Fibroblast of skin of left quadriceps (primary cell): ENCODE measurements at regions not wholly inside any gene's neighbourhood (a gene's known extent, or its start where the extent isn't known, plus 50 kb on each side); places are given as distances from the start of the nearest gene placed in this dataset.

Experiments used
- DNase-seq, 2 experiments: peaks; one replicate each; pipeline ENCODE4 v3.0.0-alpha.2; 2013; ENCODE audit warnings: low read depth in 2 of 2

DNA sequence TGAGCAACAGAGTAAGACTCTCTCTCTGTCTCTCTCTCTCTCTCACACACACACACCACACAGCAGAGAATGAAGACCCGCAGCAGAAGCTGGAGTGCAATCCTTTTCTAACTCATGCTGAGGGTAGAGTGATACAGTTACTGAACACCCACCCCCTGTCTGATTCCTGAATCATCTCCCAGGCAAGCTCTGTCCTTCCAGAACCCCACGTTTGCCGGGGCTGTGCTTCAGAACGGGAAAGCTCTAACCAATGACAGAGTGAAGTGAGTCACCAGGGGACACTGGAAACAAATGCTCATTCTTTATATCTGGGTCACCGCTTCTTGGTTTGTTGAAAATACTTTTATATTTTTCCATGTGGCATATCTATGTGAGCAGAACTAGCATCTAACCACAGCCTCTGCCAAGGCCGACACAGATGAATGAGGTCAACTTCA lies 553.7 kb upstream of the AMELY start:
- peak; percentile 94 for DNase-seq

- DNase-seq: no peak
These were observed 553.2 kb upstream of the AMELY start for GRCh38 chrY:7464742-7465141.

GRCh38 chrY:7463711-7464110 lies 552.2 kb upstream of the AMELY start:
- DNase-seq: no peak

DNA sequence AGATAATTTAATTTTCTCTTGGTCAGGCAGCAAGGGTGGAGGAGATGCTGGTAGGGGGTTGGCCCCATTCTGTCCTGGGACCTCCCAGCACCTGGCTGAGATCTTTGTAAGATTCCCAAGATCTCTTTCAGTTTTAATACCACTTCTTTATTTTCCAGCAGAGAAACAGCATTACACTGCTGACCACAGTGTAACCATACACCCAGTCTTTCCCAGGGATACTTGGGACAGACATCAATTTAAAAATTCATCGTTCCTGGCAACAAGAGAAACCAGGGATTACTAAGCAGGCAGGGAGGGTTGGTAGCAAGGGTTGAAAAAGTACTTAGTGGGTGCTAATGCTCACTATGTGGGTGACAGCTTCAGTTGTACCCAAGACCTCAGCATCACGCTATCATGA lies 551.6 kb upstream of the AMELY start:
- no peak for DNase-seq

DNA sequence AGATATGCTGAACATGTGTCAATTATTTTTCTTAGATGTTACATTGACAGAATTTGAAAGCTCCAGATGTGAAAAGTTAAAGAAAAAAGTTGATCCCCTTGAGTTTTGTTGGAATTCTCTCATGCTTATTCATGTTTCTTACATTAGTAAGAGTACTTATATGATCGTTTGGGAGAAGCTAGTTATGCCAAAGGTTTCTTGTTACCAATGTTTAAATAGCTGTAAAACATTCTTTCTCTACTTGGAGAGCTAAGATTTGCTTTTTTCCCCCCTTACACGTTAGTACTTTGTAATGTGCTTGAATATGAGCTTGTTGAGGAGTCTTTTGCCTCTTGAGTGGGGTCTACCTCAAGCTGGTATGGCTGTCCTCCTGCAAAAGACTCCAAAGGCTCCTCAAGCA lies 551.1 kb upstream of the AMELY start:
- DNase-seq: peak in 1 of 2 experiments; percentile 76

DNA sequence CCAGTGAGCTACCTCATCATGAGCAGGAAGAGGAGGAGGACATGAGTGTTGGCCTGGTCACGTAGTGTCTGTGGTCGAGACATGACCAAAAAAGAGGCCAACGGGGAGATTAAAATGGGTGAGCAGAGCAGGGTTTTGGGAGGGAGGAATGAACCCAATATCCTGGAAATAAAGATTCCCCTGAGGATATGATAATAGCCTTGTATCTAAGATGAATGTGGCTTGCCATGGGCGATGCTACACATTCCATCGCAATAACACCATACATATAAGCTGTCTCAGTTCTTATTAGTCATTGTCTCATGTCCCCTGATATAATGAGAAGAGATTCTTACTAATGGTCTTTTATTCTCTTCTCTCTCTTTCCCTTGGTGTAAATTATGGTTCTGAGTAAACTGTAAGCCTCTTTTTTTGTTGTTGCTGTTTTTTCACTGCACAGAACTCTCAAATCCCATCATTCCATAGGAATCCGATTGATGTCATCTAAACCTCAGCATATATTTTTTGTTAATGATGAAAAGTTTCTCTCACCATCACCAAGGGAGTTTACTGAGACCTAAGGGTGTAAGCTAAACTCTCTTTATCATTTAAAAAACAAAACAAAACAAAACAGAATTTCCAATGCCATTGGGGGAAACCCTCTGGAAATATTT lies 550.4 kb upstream of the AMELY start:
- peak; percentile 88 to 90 for DNase-seq

DNA sequence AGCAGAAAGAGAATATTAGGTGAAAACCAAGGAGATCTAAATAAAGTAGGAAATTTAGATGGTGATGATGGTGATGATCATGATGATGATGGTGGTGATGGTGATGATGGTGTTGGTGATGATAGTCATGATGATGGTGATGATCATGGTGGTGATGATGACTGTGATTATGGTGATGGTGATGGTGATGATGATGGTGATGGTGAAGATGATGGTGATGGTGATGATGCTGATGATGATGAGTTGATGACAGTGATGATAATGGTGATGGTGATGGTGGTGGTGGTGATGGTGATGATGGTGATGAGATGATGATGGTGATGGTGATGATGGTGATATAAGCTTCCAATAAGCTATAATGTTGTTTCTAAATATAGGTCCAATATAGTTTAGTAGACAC lies 548.2 kb upstream of the AMELY start:
- no peak for DNase-seq

GRCh38 chrY:7458301-7459078 lies 546.9 kb upstream of the AMELY start:
- DNase-seq: no peak

- DNase-seq: peak in 1 of 2 experiments; percentile 52
These were observed 545.9 kb upstream of the AMELY start for GRCh38 chrY:7457286-7458015.

DNA sequence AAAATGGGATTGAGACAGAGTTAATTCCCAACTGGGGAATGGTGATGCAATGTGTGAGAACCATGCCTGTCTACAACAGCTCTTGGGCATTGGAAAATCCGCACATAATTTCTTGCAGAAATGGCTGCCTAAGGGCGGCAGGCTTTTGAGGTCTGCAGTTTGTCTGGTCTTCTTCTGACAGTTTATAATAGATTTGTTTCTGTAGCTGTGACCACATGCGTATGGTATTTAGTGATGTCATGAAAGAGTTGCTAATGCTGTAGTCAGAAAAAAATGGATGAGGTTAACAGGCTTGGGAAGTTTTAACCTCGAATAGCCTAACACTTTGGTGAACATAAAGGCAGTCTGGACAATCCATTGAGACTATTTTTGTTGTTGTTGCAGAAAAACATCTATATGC lies 544.1 kb upstream of the AMELY start:
- peak; percentile 66 to 68 for DNase-seq

- no peak for DNase-seq
These were observed 541.8 kb upstream of the AMELY start for GRCh38 chrY:7453336-7453735.

DNA sequence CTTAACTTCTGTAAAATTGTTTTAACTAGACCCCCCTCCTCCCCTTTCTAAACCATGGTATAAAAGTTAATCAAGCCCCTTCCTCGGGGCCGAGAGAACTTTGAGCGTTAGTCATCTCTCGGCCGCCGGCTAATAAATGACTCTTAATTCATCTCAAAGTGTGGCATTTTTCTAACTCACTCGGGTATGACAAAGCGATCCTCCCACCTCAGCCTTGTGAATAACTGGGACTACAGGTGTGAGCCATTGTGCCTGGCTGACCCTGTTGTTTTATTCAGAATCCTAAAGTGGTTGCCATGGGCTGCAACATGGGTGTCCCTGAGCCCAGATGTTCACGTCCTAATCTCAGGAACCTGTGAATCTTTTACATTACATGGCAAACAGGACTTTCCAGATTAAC lies 540.7 kb upstream of the AMELY start:
- DNase-seq: no peak

- DNase-seq: no peak
These were observed 538.3 kb upstream of the AMELY start for GRCh38 chrY:7449860-7450259.

DNA sequence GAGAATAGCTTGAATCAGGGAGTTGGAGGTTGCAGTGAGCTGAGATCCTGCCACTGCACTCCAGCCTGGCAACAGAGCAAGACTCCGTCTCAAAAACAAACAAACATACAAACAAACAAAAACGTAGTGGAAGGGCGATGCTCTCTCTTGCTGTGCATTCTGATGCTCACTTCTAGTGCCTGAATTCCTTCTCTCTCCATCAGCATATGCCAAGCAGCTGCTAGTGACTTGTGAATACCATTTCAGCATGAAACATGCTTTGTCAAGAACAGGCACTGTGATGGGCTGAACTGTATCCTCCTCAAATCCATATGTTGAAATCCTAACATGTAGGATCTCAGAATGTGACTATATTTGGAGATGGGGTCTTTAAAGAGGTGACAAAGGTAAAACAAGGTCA lies 537.1 kb upstream of the AMELY start:
- no peak for DNase-seq

- DNase-seq: peak; percentile 56 to 59
These were observed 536.4 kb upstream of the AMELY start for GRCh38 chrY:7447881-7448516.

GRCh38 chrY:7444141-7444540 lies 532.6 kb upstream of the AMELY start:
- no peak for DNase-seq

- DNase-seq: no peak
These were observed 529.4 kb upstream of the AMELY start for GRCh38 chrY:7440796-7441530.

GRCh38 chrY:7437086-7437485 lies 525.5 kb upstream of the AMELY start:
- DNase-seq: no peak

DNA sequence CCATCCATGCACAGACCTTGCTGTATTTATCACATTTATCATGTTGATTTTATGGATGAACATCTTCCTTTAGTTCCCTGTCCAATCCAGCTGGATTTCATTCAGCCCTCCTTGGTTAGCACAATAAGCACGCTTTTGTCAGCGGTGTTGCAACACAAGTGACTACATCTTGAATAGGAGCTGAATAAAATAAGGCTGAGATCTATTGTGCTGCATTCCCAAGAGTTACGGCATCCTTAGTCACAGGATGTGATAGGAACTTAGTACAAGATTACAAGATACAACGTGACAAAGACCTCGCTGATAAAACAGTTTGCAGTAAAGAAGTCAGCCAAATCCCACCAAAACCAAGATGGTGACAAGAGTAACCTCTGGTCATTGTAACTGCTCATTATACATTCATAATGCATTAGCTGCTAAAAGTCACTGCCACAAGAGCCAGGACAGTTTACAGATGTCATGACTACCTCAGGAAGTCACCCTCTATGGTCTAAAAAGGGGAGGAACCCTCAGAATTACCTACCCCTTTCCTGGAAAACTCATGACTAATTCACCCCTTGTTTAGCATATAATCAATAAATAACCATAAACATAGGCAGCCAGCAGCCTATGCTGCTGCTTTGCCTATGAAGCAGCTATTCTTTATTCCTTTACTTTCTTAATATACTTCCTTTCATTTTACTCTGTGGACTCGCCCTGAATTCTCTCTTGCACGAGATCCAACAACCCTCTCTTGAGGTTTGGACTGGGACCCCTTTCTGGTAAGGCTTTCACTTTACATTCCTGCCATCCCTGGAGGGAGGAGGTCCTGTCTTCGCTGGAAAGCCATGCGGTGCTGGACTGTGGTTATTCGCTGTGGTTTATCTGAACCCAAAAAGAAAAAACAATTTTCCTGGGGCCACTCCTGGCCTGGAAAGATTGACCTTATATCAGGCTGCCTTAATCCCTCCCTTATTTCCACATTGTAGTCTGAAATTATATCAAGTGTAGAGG lies 522.6 kb upstream of the AMELY start:
- peak; percentile 90 to 91 for DNase-seq

DNA sequence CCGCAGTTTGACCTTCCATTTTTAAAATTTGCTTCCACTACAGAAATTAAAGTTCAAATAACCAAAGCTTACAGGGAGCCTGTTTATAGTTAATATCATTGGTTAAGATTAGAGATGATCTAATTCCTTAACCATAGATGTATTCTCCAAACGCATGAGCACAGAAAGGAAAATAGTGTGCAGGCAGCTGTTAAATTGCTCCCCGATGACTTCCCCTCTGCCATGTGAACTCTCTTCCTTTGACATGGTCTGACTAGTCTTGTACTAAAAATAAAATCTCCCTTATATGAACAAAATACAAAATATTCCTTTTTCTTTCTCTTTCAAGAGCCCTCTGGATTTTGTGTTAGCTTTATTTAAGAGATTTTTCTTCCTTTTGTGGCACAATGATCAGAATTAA lies 507.6 kb upstream of the AMELY start:
- no peak for DNase-seq
